ENCODE measurements at regions not wholly inside any gene's neighbourhood (a gene's known extent, or its start where the extent isn't known, plus 50 kb on each side); places are given as distances from the start of the nearest gene placed in this dataset.

DNA sequence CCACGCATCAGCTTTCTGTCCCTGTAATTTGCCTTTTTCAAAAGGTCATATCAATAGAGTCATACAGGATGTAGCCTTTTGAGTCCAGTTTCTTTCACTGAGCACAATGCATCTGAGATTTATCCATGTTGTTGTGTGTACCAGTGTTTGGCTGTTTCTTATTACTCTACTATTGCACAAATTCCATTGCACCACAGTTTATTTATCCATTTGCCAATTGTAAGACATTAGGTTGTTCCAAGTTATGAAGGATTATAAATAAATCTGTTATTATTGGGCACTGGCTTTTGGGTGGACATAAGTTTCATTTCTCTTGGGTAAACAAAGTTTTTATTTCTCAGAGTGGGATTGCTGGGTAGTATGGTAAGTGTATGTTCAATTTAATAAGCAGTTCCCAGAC is 68.3 kb upstream of the TBPL2 start:
- TF ChIP-seq, protein P1, sequence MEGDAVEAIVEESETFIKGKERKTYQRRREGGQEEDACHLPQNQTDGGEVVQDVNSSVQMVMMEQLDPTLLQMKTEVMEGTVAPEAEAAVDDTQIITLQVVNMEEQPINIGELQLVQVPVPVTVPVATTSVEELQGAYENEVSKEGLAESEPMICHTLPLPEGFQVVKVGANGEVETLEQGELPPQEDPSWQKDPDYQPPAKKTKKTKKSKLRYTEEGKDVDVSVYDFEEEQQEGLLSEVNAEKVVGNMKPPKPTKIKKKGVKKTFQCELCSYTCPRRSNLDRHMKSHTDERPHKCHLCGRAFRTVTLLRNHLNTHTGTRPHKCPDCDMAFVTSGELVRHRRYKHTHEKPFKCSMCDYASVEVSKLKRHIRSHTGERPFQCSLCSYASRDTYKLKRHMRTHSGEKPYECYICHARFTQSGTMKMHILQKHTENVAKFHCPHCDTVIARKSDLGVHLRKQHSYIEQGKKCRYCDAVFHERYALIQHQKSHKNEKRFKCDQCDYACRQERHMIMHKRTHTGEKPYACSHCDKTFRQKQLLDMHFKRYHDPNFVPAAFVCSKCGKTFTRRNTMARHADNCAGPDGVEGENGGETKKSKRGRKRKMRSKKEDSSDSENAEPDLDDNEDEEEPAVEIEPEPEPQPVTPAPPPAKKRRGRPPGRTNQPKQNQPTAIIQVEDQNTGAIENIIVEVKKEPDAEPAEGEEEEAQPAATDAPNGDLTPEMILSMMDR (IDR thresholded peaks at IDR 0.05), result no peak
- no peak for TF ChIP-seq POLR2A (IDR thresholded peaks at IDR 0.05)
- TF ChIP-seq EP300 (IDR thresholded peaks at IDR 0.05), result no peak
